ENCODE measurements at regions not wholly inside any gene's neighbourhood (a gene's known extent, or its start where the extent isn't known, plus 50 kb on each side); places are given as distances from the start of the nearest gene placed in this dataset.

DNA sequence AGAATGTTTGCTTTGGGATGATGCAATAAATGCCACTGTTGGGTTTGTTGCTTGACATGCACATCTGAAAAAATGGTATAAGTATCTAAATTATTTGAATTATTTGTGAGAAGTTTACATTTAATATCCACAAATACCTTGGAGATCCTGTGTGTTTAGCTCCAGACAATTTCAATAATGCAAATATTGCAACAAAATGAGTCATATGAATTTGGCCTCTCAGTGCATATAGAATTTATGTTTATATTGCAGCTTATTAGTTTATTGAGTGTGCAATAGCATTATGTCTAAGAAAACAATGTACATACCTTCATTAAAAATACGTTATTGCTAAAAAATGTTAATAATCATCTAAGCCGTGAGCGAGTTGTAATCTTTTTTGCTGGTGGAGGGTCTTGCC lies 153.3 kb downstream of the FSCB start:
- TF ChIP-seq CTCF (conservative IDR thresholded peaks at IDR 0.05) (no peak), ZFX (IDR thresholded peaks at IDR 0.05) (no peak)
